A549 (cell line): ENCODE measurements at regions not wholly inside any gene's neighbourhood (a gene's known extent, or its start where the extent isn't known, plus 50 kb on each side); places are given as distances from the start of the nearest gene placed in this dataset.

ENCODE experiments used
- REST ChIP-seq: fragments of 200-600 bp; sonication (generic); IDR thresholded peaks from 2 replicates; pipeline ENCODE4 v1.6.1; 2016; ENCODE audit warnings: antibody characterized with exemption, mild to moderate bottlenecking, moderate library complexity
- TFCP2L1 ChIP-seq: fragments of 250-450 bp; sonication (Bioruptor Pico); IDR thresholded peaks from 2 replicates; pipeline ENCODE4 v1.5.0; 2021; ENCODE audit warnings: mild to moderate bottlenecking
- ZC3H11A ChIP-seq: fragments of 450-650 bp; IDR thresholded peaks from 2 replicates; pipeline ENCODE4 v1.6.1; 2014; ENCODE audit warnings: antibody characterized with exemption, mild to moderate bottlenecking
- ZNF302 ChIP-seq: fragments of 250-450 bp; sonication (Bioruptor Pico); IDR thresholded peaks from 2 replicates; pipeline ENCODE4 v1.9.0; 2021; ENCODE audit warnings: inconsistent platforms, mild to moderate bottlenecking, moderate library complexity
- TF ChIP-seq, protein P1 (sequence below): fragments of >200 bp; sonication (Bioruptor Twin); formaldehyde crosslinking; IDR thresholded peaks from 3 replicates; pipeline ENCODE4 v1.5.1; 2016

DNA sequence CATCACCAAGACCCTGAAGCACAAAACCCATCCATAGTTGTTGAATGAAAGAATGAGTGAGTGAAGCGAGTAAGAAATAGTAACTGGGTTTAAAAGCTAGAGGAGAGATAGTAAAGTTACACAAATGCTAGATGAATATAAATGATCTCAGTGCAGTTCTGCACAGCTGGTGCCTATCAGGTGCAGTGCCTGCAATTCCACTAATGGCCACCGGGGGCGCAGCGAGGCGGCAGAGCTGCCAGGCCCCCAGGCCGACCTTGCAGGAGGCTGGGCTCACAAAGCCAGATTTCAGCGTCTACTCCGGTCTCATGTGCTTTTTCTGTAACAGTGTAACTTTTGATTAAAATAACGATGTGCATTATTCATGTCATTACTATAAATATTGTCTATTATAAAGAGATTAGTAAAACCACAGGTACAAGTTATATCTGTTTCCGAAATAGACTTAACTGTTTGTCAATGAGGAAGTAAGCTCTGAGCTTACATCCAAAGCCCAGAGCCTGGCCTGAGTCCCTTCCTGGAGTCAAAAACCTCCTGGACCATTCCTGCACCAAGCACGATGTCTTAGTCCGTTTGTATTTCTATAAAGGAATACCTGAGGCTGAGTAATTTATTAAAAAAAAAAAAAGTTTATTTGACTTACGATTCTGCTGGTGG is 477.6 kb downstream of the NPHP4 start:
- TF ChIP-seq ZC3H11A = no peak
- TF ChIP-seq, protein P1, sequence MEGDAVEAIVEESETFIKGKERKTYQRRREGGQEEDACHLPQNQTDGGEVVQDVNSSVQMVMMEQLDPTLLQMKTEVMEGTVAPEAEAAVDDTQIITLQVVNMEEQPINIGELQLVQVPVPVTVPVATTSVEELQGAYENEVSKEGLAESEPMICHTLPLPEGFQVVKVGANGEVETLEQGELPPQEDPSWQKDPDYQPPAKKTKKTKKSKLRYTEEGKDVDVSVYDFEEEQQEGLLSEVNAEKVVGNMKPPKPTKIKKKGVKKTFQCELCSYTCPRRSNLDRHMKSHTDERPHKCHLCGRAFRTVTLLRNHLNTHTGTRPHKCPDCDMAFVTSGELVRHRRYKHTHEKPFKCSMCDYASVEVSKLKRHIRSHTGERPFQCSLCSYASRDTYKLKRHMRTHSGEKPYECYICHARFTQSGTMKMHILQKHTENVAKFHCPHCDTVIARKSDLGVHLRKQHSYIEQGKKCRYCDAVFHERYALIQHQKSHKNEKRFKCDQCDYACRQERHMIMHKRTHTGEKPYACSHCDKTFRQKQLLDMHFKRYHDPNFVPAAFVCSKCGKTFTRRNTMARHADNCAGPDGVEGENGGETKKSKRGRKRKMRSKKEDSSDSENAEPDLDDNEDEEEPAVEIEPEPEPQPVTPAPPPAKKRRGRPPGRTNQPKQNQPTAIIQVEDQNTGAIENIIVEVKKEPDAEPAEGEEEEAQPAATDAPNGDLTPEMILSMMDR = peak; percentile 61
- no peak for TF ChIP-seq TFCP2L1 (CRISPR knock-in tag)
- no peak for TF ChIP-seq ZNF302
- TF ChIP-seq REST = no peak
